Suprapubic skin (tissue), 4 donors: ENCODE measurements at regions not wholly inside any gene's neighbourhood (a gene's known extent, or its start where the extent isn't known, plus 50 kb on each side); places are given as distances from the start of the nearest gene placed in this dataset.
"Not testable (repeated sequence)": the region's sequence is repeated elsewhere in the genome, so short reads cannot be mapped to it uniquely, and the experiment has no call there.

Experiments
- DNase-seq, 2 donors: peaks; one replicate each; pipeline ENCODE4 v3.0.0-alpha.2; 2019; ENCODE audit warnings: low spot score in 2 of 2
- H3K27ac ChIP-seq: fragments of 200-600 bp; sonication (generic); one replicate; pipeline ENCODE4 v1.5.1; 2019
- H3K27me3 ChIP-seq: fragments of 200-600 bp; sonication (generic); one replicate; pipeline ENCODE4 v1.5.1; 2019
- H3K36me3 ChIP-seq: fragments of 200-600 bp; sonication (generic); one replicate; pipeline ENCODE4 v1.5.1; 2019
- H3K4me1 ChIP-seq: fragments of 200-600 bp; sonication (generic); one replicate; pipeline ENCODE4 v1.5.1; 2019
- H3K4me3 ChIP-seq: fragments of 200-600 bp; sonication (generic); one replicate; pipeline ENCODE4 v1.5.1; 2019; ENCODE audit warnings: mild to moderate bottlenecking
- H3K9me3 ChIP-seq: fragments of 200-600 bp; sonication (generic); one replicate; pipeline ENCODE4 v1.5.1; 2019
- EP300 ChIP-seq: sonication (generic); formaldehyde crosslinking; IDR thresholded peaks from one replicate; pipeline ENCODE4 v1.6.1; 2017; ENCODE audit warnings: antibody characterized with exemption
- POLR2A ChIP-seq, 2 donors: fragments of 450-650 bp; IDR thresholded peaks; one replicate each; pipeline ENCODE4 v1.6.1; 2017; ENCODE audit warnings: antibody characterized with exemption in 2 of 2, mild to moderate bottlenecking in 2 of 2, moderate library complexity in 2 of 2
- POLR2AphosphoS5 ChIP-seq, 3 donors: sonication (generic); formaldehyde crosslinking; IDR thresholded peaks; one replicate each; pipeline ENCODE4 v1.6.1; 2017; ENCODE audit warnings: antibody characterized with exemption in 3 of 3
- WGBS: methylation state at CpG from one replicate; pipeline ENCODE4 v1.1.5; 2018; 5-methylcytosine and 5-hydroxymethylcytosine counted together
- TF ChIP-seq, protein P1 (sequence below), 2 donors: fragments of 200-600 bp in 1 of 2; fragments of 450-650 bp in 1 of 2; sonication (generic) in 1 of 2; IDR thresholded peaks; one replicate each; pipeline ENCODE4 v1.5.1; 2016 to 2019; ENCODE audit warnings: antibody characterized with exemption in 2 of 2, mild to moderate bottlenecking in 1 of 2, moderate library complexity in 1 of 2

DNA sequence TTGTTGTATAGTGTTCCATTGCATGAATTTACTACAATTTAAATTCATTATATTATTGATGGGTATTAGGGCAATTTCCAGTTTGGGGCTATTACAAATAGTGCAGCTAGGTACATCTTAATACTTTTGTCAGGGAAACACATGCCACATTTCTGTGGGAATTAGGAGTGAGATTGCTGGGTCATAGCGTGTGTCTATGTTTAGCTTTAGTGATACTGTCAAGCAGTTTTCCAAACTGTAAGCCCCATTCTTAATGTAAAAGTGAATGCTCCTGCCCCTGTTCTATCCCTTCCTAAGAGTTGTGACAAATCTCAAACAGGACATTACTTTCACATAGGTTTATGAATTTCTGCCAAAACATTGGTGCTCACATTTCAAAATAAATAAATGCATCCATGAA, 184.5 kb upstream of the ANKRD28 start:
- WGBS: 74% methylated on average over 1 of the region's 1 CpG

DNA sequence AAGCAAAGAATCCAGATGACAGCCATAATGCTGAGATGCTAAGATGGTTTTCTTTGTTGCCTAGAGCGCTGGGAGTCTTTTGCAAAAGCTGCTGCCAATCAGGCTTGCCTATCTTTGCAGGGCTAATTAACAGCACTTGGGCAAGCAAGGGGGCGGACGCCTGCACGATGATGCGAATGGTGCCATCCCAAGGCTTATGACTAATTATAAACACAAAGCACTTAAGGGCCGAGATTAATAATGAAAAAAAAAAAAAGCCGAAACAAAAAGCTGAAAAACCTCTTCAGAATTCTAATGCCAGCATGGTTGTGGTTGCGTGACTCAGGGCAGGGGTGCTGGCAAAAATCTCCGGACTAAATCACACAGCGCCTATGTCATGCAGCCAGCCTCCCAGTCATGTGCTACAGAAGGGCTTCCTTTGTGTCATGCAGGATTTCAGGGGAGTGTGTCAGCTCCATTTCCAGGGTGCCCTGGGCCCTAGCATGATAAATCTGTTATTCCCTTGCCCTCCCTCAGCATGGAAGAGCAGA, 185.0 kb upstream of the ANKRD28 start:
- H3K9me3 ChIP-seq: no peaks in the 10 kb centered on the region
- TF ChIP-seq, protein P1, sequence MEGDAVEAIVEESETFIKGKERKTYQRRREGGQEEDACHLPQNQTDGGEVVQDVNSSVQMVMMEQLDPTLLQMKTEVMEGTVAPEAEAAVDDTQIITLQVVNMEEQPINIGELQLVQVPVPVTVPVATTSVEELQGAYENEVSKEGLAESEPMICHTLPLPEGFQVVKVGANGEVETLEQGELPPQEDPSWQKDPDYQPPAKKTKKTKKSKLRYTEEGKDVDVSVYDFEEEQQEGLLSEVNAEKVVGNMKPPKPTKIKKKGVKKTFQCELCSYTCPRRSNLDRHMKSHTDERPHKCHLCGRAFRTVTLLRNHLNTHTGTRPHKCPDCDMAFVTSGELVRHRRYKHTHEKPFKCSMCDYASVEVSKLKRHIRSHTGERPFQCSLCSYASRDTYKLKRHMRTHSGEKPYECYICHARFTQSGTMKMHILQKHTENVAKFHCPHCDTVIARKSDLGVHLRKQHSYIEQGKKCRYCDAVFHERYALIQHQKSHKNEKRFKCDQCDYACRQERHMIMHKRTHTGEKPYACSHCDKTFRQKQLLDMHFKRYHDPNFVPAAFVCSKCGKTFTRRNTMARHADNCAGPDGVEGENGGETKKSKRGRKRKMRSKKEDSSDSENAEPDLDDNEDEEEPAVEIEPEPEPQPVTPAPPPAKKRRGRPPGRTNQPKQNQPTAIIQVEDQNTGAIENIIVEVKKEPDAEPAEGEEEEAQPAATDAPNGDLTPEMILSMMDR (IDR thresholded peaks at IDR 0.05): no peak
- TF ChIP-seq POLR2AphosphoS5 (IDR thresholded peaks at IDR 0.05) (no peak), EP300 (no peak), POLR2A (IDR thresholded peaks at IDR 0.05) (no peak)
- peak overlapping the region; percentile 61 for H3K27ac ChIP-seq
- H3K36me3 ChIP-seq: no peaks in the 10 kb centered on the region
- H3K4me1 ChIP-seq: peaks cover 14% of the 10 kb centered on the region
- WGBS: 43% methylated on average over 10 of the region's 10 CpGs
- no peaks in the 10 kb centered on the region for H3K27me3 ChIP-seq
- no peak overlapping the region for H3K4me3 ChIP-seq
- DNase-seq: peak in 1 of 2 donors; percentile 73

More for the DNA sequence above, 184.5 kb upstream of the ANKRD28 start:
- DNase-seq: no peak
- TF ChIP-seq EP300: no peak
- TF ChIP-seq POLR2A (IDR thresholded peaks at IDR 0.05): no peak
- no peak for TF ChIP-seq POLR2AphosphoS5 (IDR thresholded peaks at IDR 0.05)
- TF ChIP-seq, protein P1 (IDR thresholded peaks at IDR 0.05): no peak
- peaks cover 14% of the 10 kb centered on the region for H3K4me1 ChIP-seq
- no peaks in the 10 kb centered on the region for H3K36me3 ChIP-seq
- peak overlapping the region; percentile 61 for H3K27ac ChIP-seq
- H3K27me3 ChIP-seq: no peaks in the 10 kb centered on the region
- H3K4me3 ChIP-seq: no peak overlapping the region
- no peaks in the 10 kb centered on the region for H3K9me3 ChIP-seq

DNA sequence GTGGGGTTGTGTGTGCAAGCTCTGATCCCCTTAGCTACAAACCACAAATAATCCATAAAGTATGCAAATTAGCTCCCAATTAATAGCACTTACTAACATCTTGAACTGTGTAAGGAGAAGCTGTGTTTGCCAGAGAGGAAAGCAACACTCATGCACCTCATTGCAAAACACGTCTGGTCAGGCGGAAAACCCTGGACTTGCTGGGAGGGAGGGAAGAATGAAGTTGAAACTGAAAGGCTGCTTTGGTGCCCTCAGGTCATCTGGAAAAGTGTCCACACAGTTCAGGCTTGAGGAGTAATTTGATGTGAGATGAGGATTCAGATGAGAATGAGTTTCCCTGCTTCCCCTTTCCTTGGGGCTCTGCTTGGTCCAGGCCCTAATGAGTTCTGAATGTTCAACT, 185.5 kb upstream of the ANKRD28 start:
- Histone ChIP-seq H3K4me3 (no peak overlapping the region), H3K27ac (peak overlapping the region; percentile 61), H3K9me3 (no peaks in the 10 kb centered on the region), H3K27me3 (no peaks in the 10 kb centered on the region), H3K36me3 (no peaks in the 10 kb centered on the region), H3K4me1 (peaks cover 14% of the 10 kb centered on the region)
- no peak for DNase-seq
- TF ChIP-seq POLR2AphosphoS5 (IDR thresholded peaks at IDR 0.05) (no peak), POLR2A (IDR thresholded peaks at IDR 0.05) (no peak), EP300 (no peak)
- TF ChIP-seq, protein P1 (IDR thresholded peaks at IDR 0.05): no peak
- WGBS: 47% methylated on average over 2 of the region's 2 CpGs

DNA sequence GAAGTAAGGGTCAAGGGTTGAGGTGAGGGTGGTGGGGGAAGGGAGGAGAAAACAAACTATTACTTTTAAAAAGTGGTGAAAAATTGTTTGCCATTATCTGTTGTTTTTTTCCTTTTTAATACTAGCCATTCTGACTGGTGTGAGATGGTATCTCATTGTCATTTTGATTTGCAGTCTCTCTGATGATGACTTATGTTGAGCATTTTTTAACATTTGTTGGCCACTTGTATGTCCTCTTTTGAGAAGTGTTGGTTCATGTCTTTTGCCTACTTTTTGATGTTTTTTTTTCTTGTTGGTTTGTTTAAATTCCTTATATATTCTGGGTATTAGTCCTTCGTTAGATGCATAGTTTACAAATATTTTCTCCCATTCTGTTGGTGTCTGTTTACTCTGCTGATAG, 185.9 kb upstream of the ANKRD28 start:
- Histone ChIP-seq H3K9me3 (no peaks in the 10 kb centered on the region), H3K4me3 (no peak overlapping the region), H3K4me1 (peaks cover 14% of the 10 kb centered on the region), H3K27ac (peak overlapping the region; percentile 61), H3K36me3 (no peaks in the 10 kb centered on the region), H3K27me3 (no peaks in the 10 kb centered on the region)
- TF ChIP-seq POLR2AphosphoS5 (IDR thresholded peaks at IDR 0.05) (no peak), POLR2A (IDR thresholded peaks at IDR 0.05) (no peak), EP300 (no peak)
- TF ChIP-seq, protein P1 (IDR thresholded peaks at IDR 0.05): no peak
- no peak for DNase-seq
- WGBS: 96% methylated on average over 1 of the region's 1 CpG

DNA sequence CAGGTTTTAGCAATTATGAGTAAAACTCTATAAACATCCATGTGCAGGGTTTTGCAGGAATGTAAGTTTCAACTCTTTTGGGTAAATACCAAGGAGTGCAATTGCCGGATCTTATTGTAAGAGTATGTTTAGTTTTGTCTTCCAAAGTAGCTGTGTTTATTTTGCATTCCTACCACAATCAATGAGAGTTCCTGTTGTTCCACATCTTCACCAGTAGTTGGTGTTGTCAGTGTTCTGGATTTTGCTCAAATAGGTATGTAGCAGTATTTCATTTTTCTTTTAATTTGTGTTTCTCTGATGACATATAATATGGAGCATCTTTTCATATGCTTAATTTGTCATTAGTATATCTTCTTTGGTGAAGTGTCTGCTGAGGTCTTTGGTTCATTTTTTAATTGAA, 185.1 kb upstream of the GALNT15 start:
- no peaks in the 10 kb centered on the region for H3K4me1 ChIP-seq
- WGBS: 91% methylated on average over 1 of the region's 1 CpG
- no peaks in the 10 kb centered on the region for H3K36me3 ChIP-seq
- no peak overlapping the region for H3K4me3 ChIP-seq
- TF ChIP-seq, protein P1 (IDR thresholded peaks at IDR 0.05): no peak
- no peak for TF ChIP-seq POLR2AphosphoS5 (IDR thresholded peaks at IDR 0.05)
- no peak for TF ChIP-seq POLR2A (IDR thresholded peaks at IDR 0.05)
- TF ChIP-seq EP300: no peak
- no peaks in the 10 kb centered on the region for H3K9me3 ChIP-seq
- H3K27me3 ChIP-seq: no peaks in the 10 kb centered on the region
- DNase-seq: no peak
- H3K27ac ChIP-seq: no peak overlapping the region

DNA sequence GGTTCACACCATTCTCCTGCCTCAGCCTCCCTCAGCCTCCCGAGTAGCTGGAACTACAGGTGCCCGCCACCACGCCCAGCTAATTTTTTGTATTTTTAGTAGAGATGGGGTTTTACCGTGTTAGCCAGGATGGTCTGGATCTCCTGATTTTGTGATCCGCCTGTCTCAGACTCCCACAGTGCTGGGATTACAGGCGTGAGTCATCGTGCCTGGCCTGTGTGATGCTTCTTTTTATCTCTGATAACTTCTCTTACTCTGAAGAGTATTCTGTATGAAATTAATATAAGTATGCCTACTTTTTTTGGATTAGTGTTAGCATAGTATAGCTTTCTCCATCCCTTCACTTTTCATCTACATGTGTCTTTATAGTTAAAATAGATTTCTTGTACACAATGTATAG, 180.8 kb upstream of the GALNT15 start:
- H3K27me3 ChIP-seq, H3K9me3 ChIP-seq, H3K4me1 ChIP-seq, H3K4me3 ChIP-seq, DNase-seq, H3K36me3 ChIP-seq, H3K27ac ChIP-seq: not testable (repeated sequence)
- WGBS: 94% methylated on average over 7 of the region's 7 CpGs

DNA sequence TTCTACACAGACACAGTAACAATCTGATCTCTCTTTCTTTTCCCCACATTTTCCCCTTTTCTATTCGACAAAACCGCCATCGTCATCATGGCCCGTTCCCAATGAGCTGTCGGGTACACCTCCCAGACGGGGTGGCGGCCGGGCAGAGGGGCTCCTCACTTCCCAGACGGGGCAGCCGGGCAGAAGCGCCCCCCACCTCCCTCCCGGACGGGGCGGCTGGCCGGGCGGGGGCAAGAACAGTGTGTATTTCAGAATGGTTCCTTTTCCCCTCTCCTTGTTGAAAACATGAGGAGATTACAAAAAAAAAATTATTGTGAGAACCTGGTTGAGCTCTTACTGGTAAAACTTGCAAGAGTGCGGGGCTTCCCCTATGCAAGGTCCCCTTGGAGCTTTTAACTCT, 178.0 kb upstream of the GALNT15 start:
- H3K27ac ChIP-seq, H3K9me3 ChIP-seq, H3K27me3 ChIP-seq, DNase-seq, H3K36me3 ChIP-seq, H3K4me1 ChIP-seq, H3K4me3 ChIP-seq: not testable (repeated sequence)
- WGBS: 94% methylated on average over 13 of the region's 17 CpGs
